Heart left ventricle (tissue), 16 donors: ENCODE measurements at regions not wholly inside any gene's neighbourhood (a gene's known extent, or its start where the extent isn't known, plus 50 kb on each side); places are given as distances from the start of the nearest gene placed in this dataset.

ENCODE experiments used
- ATAC-seq, 4 donors: fragments of 200-7000 bp; cut with Tn5 transposase; one replicate each; pipeline ENCODE4 v1.9.1; 2020 to 2022; ENCODE audit warnings: moderate library complexity in 4 of 4, mild to moderate bottlenecking in 3 of 4, moderate number of reproducible peaks in 1 of 4
- DNase-seq, 5 donors: peaks; one replicate each; pipeline ENCODE4 v3.0.0-alpha.2; 2020
- H3K27ac ChIP-seq, 12 donors: fragments of 200-600 bp; sonication (generic) in 4 of 12; one replicate each; pipeline versions ENCODE4 v1.5.0 to v1.8.0; 2016 to 2022; ENCODE audit warnings: mild to moderate bottlenecking in 2 of 12
- H3K27me3 ChIP-seq, 9 donors: fragments of 200-600 bp; sonication (generic) in 2 of 9; one replicate each; pipeline versions ENCODE4 v1.5.1 to v1.8.0; 2016 to 2022; ENCODE audit warnings: mild to moderate bottlenecking in 3 of 9
- H3K36me3 ChIP-seq, 9 donors: fragments of 200-600 bp; sonication (generic) in 2 of 9; one replicate each; pipeline versions ENCODE4 v1.5.0 to v1.8.0; 2018 to 2022; ENCODE audit warnings: mild to moderate bottlenecking in 2 of 9
- H3K4me1 ChIP-seq, 12 donors: fragments of 200-600 bp; sonication (generic) in 4 of 12; one replicate each; pipeline versions ENCODE4 v1.5.0 to v1.8.0; 2016 to 2022; ENCODE audit warnings: mild to moderate bottlenecking in 3 of 12
- H3K4me3 ChIP-seq, 12 donors: fragments of 200-600 bp; sonication (generic) in 4 of 12; one replicate each; pipeline versions ENCODE4 v1.5.0 to v1.8.0; 2017 to 2022; ENCODE audit warnings: mild to moderate bottlenecking in 9 of 12, moderate library complexity in 4 of 12
- H3K9me3 ChIP-seq, 12 donors: fragments of 200-600 bp; sonication (generic) in 4 of 12; one replicate each; pipeline versions ENCODE4 v1.5.0 to v1.8.0; 2016 to 2022; ENCODE audit warnings: mild to moderate bottlenecking in 1 of 12
- CTCF ChIP-seq, 12 donors: fragments of 200-600 bp; sonication (generic) in 4 of 12; IDR thresholded peaks; one replicate each; pipeline versions ENCODE4 v1.5.0 to v1.8.0; 2018 to 2022; ENCODE audit warnings: antibody characterized with exemption in 12 of 12, mild to moderate bottlenecking in 5 of 12
- POLR2A ChIP-seq, 2 donors: fragments of 450-650 bp; IDR thresholded peaks; one replicate each; pipeline ENCODE4 v1.6.1; 2017; ENCODE audit warnings: antibody characterized with exemption in 2 of 2, mild to moderate bottlenecking in 2 of 2, moderate library complexity in 2 of 2
- WGBS, 4 donors: extraction: QIAGEN DNeasy Blood & Tissue Kit in 2 of 4; methylation state at CpG; one replicate each; pipeline versions ENCODE4 v1.1.5 to v1.1.7; 2013 to 2018; 5-methylcytosine and 5-hydroxymethylcytosine counted together
- intact Hi-C, 10 donors: fragments of 100-400 bp; cut with DNase I; formaldehyde crosslinking; loops; one replicate each; pipeline versions ENCODE4 v1.11.1 to v1.14.2; 2022
- donor health status: ischemic (EF 13 %, LVEDD 7.1; RV severe dilation, severe dysfunction).
- donor health status: healthy with polysubstance abuse.
- donor health status: DM: no; HTN: yes; CAD: no.
- donor health status: DM: no; HTN: no; CAD: no.
- donor health status: ischemic (EF 25% LVEDD 6.9; RV normal size, moderate dysfunction).
- donor health status: ischemic (EF 25% LVEDD 5.7; RV mildly dilated, moderate dysfunction).
- donor health status: healthy.
- donor health status: DM: yes; HTN: yes; CAD: no.
- donor health status: ischemic (EF 35%, LVEDD 5.7; RV mildly dilated, moderate dysfunction).
- donor health status: nonischemic (EF 11% LVEDD 7.7; RV severe dilation, severe dysfunction).
- donor health status: DM: yes; HTN: yes; CAD: no.
- donor health status: PGD.
- donor health status: ischemic (EF 29% LVEDD 5.4; RV normal size, mild dysfunction).
- donor health status: nonischemic (EF 23%, LVEDD 6.1; RV moderate dilation, normal function).

- Histone ChIP-seq H3K27me3 (peaks cover 0 to 52% (median 6%) of the 10 kb centered on the region in 9 donors), H3K27ac (no peak overlapping the region), H3K36me3 (no peaks in the 10 kb centered on the region), H3K4me1 (no peaks in the 10 kb centered on the region), H3K9me3 (no peaks in the 10 kb centered on the region), H3K4me3 (no peak overlapping the region)
- DNase-seq (no peak), ATAC-seq (no peak)
- TF ChIP-seq POLR2A (IDR thresholded peaks at IDR 0.05) (no peak), CTCF (IDR thresholded peaks at IDR 0.05) (no peak)
- intact Hi-C loops = no loop called here
- 55 to 79% (median 69%) methylated on average over 3 of the region's 3 CpGs for WGBS, 4 donors
These were observed 71.9 kb upstream of the HOXC13 start for GRCh38 chr12:53866727-53867126.

DNA sequence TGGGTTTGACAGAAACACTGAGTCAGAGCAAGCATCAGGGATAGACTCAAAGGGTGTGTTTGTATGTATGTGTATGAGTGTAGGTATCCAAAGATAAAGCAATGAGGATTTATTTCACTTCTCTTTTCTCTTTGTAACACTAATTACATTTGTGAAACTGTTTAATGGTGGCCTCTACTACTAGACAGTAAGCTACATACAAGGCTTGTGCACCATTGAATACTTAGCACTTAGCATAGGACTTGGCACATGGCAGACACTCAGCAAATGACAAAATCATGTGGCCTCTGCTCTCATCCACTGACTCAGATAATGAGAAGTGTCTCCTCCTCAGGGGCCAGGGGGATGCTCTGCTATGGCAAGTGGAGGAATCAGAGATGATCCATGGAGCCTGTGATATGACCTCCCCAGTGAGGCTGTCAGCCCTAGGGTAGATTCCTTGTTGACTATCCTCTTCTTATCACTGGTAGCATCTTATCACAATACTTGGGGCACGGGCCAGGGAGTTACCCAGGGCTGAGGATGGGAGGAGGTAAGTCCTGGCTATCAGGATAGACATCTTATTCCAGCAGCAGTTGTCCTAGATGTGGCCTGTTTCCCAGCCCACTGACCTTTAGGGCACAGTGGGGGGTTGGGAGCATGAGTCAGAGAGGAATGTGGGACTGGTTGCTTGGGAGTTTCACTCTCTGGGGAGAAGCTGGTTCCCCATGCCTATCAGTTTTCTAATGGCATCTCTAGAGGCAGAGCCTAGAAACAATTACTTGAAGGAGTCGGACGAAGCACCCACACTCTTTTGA is 71.2 kb upstream of the HOXC13 start:
- intact Hi-C loops = no loop called here
- Histone ChIP-seq H3K4me3 (no peak overlapping the region), H3K27ac (no peak overlapping the region), H3K27me3 (peaks cover 0 to 49% (median 13%) of the 10 kb centered on the region in 9 donors), H3K36me3 (no peaks in the 10 kb centered on the region), H3K9me3 (no peaks in the 10 kb centered on the region), H3K4me1 (no peaks in the 10 kb centered on the region)
- WGBS, 4 donors = 15 to 67% (median 24%) methylated on average over 3 of the region's 3 CpGs
- no peak for TF ChIP-seq POLR2A (IDR thresholded peaks at IDR 0.05)
- TF ChIP-seq CTCF (IDR thresholded peaks at IDR 0.05) = no peak
- ATAC-seq (no peak), DNase-seq (no peak)

- no peak for TF ChIP-seq POLR2A (IDR thresholded peaks at IDR 0.05)
- TF ChIP-seq CTCF (IDR thresholded peaks at IDR 0.05) = no peak
- Histone ChIP-seq H3K4me1 (no peaks in the 10 kb centered on the region), H3K36me3 (no peaks in the 10 kb centered on the region), H3K27ac (no peak overlapping the region), H3K9me3 (no peaks in the 10 kb centered on the region), H3K4me3 (no peak overlapping the region), H3K27me3 (peaks cover 0 to 54% (median 16%) of the 10 kb centered on the region in 9 donors)
- WGBS, 4 donors = 54 to 66% (median 58%) methylated on average over 4 to 5 of the region's 5 CpGs
- no peak for DNase-seq
- ATAC-seq = no peak
- intact Hi-C loops = no loop called here
These were observed 70.1 kb upstream of the HOXC13 start for GRCh38 chr12:53868511-53868986.

- Histone ChIP-seq H3K4me3 (no peak overlapping the region), H3K27me3 (peaks cover 0 to 54% (median 16%) of the 10 kb centered on the region in 9 donors), H3K9me3 (no peaks in the 10 kb centered on the region), H3K4me1 (no peaks in the 10 kb centered on the region), H3K27ac (no peak overlapping the region), H3K36me3 (no peaks in the 10 kb centered on the region)
- DNase-seq (no peak), ATAC-seq (no peak)
- TF ChIP-seq POLR2A (IDR thresholded peaks at IDR 0.05) (no peak), CTCF (IDR thresholded peaks at IDR 0.05) (no peak)
- intact Hi-C loops = no loop called here
- 76 to 95% (median 86%) methylated on average over 1 of the region's 1 CpG for whole genome bisulfite sequencing, 4 donors
These were observed 69.1 kb upstream of the HOXC13 start for GRCh38 chr12:53869500-53869899.
